ENCODE measurements at regions not wholly inside any gene's neighbourhood (a gene's known extent, or its start where the extent isn't known, plus 50 kb on each side); places are given as distances from the start of the nearest gene placed in this dataset.

- TF ChIP-seq CTCF (conservative IDR thresholded peaks at IDR 0.05; ENCODE audit: low read length) (no peak), EZH2phosphoT487 (IDR thresholded peaks at IDR 0.05; ENCODE audit: borderline replicate concordance, low read depth, low read length) (no peak)
Observed at GRCh38 chr13:40442231-40442630, 224.2 kb downstream of the FOXO1 start.
